Fibroblast of the aortic adventitia (primary cell): ENCODE measurements at regions not wholly inside any gene's neighbourhood (a gene's known extent, or its start where the extent isn't known, plus 50 kb on each side); places are given as distances from the start of the nearest gene placed in this dataset.
"Not testable (repeated sequence)": the region's sequence is repeated elsewhere in the genome, so short reads cannot be mapped to it uniquely, and the experiment has no call there.

Source experiments
- DNase-seq: peaks from one replicate; pipeline ENCODE4 v3.0.0-alpha.2; 2010; ENCODE audit warnings: low read depth
- H3K4me3 ChIP-seq: 2 replicates; pipeline ENCODE4 v1.5.1; 2011; ENCODE audit warnings: low read depth, mild to moderate bottlenecking, control low read depth, low read length, moderate library complexity
- TF ChIP-seq, protein P1 (sequence below): IDR thresholded peaks from 2 replicates; pipeline ENCODE4 v1.5.1; 2011; ENCODE audit warnings: mild to moderate bottlenecking, low read length, control low read depth, inconsistent platforms; ENCODE audit not compliant: insufficient read depth

DNA sequence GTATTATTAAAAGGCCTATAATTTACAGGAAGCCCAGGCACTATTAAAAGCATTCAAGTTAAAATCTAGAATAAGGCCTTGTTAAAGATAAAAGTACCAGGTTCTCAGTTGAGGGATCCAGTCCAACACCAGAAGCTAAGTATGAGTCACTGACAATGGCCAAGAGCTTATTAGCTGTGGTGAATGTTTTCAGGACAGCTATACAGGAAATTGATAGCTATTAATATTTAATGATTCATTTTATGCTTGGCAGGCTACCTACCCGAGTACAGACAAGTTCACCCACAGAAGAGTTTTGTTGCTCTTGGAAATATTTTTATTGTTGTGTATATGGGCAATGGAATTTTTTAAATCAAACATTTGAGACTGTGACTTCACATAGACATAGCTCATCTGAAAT, 729.6 kb upstream of the ZNF804A start:
- TF ChIP-seq, protein P1, sequence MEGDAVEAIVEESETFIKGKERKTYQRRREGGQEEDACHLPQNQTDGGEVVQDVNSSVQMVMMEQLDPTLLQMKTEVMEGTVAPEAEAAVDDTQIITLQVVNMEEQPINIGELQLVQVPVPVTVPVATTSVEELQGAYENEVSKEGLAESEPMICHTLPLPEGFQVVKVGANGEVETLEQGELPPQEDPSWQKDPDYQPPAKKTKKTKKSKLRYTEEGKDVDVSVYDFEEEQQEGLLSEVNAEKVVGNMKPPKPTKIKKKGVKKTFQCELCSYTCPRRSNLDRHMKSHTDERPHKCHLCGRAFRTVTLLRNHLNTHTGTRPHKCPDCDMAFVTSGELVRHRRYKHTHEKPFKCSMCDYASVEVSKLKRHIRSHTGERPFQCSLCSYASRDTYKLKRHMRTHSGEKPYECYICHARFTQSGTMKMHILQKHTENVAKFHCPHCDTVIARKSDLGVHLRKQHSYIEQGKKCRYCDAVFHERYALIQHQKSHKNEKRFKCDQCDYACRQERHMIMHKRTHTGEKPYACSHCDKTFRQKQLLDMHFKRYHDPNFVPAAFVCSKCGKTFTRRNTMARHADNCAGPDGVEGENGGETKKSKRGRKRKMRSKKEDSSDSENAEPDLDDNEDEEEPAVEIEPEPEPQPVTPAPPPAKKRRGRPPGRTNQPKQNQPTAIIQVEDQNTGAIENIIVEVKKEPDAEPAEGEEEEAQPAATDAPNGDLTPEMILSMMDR: no peak
- DNase-seq: no peak
- no peak overlapping the region for H3K4me3 ChIP-seq

DNA sequence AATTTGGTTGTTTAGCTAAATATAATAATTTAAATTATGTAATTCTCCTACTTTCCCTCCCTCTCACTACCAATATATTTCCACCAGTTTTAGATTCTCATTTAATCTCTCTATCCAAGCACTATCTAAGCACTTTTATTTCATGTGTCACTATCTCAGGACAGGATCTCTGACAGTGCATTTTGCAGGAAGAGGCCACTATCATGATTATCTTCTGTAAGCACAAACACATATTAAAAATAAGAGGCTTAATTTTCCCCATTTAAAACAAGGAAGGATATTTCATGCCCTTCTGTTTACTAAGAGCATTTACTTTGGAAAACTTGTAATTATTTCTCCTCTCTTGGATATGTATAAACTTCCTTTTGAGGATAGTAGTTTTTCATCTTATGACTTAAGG, 726.2 kb upstream of the ZNF804A start:
- no peak overlapping the region for H3K4me3 ChIP-seq
- DNase-seq: no peak
- TF ChIP-seq, protein P1: no peak

DNA sequence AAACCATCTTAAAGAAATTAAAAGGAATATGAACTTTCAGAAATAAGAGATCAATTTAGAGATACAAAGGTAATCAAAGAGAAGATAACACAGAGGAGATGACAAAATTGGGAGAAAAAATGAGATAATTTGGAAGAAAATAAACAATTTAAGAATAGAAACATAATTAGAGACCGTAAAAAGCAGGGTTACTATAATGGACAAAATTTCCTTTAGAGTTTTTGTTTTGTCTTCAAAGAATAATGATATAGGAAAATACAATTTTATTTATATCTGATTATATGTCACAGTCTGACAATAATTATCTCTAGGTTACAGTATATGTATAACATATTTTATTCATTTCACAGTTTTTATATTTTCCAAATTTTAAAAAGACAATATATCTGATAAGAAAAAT, 716.4 kb upstream of the ZNF804A start:
- DNase-seq: no peak
- H3K4me3 ChIP-seq: no peak overlapping the region
- TF ChIP-seq, protein P1: no peak

GRCh38 chr2:183892315-183892941, 705.9 kb upstream of the ZNF804A start:
- no peak overlapping the region for H3K4me3 ChIP-seq
- TF ChIP-seq, protein P1: no peak
- no peak for DNase-seq

DNA sequence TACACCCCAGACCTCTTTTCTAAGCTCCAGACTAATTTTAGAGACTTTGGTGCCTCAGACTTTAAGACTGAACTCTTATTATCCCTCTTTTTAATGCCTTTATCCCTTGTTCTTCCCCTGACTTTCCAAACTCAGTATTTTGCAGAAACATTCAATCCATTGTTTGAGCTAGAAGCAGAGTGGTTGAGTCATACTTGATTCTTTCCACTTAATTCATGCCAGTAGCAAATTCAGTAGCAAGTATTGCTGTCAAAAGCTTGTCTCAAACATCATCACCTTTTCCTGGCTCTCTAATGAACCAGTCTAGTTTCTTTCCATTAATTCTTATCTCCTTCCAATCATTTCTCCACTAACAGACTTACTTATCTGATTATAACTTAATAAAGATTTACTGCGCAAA, 699.7 kb upstream of the ZNF804A start:
- no peak overlapping the region for H3K4me3 ChIP-seq
- TF ChIP-seq, protein P1: no peak
- DNase-seq: no peak

GRCh38 chr2:183901931-183902330, 696.4 kb upstream of the ZNF804A start:
- DNase-seq: no peak
- TF ChIP-seq, protein P1: no peak
- no peak overlapping the region for H3K4me3 ChIP-seq

GRCh38 chr2:183903026-183903425, 695.3 kb upstream of the ZNF804A start:
- TF ChIP-seq, protein P1: no peak
- no peak overlapping the region for H3K4me3 ChIP-seq
- no peak for DNase-seq

- not testable (repeated sequence) for DNase-seq, H3K4me3 ChIP-seq
Measured at GRCh38 chr2:183916041-183916440, 682.3 kb upstream of the ZNF804A start.
